CD4-positive, alpha-beta T cell (primary cell): ENCODE measurements at regions not wholly inside any gene's neighbourhood (a gene's known extent, or its start where the extent isn't known, plus 50 kb on each side); places are given as distances from the start of the nearest gene placed in this dataset.

Source experiments
- ATAC-seq: fragments of 200-7000 bp; cut with Tn5 transposase; one replicate; pipeline ENCODE4 v1.10.0; 2022; ENCODE audit warnings: mild to moderate bottlenecking; ENCODE audit not compliant: poor library complexity
- CTCF ChIA-PET: fragments of 350-600 bp; sonication (Branson Sonifier 250); formaldehyde crosslinking; loops from one replicate; lab custom pipeline; 2021; ENCODE audit warnings: antibody characterized with exemption, inconsistent platforms; lab: Charles Lee
- POLR2A ChIA-PET: fragments of 350-600 bp; sonication (Branson Sonifier 250); formaldehyde crosslinking; loops from one replicate; lab custom pipeline; 2021; ENCODE audit warnings: antibody characterized with exemption, inconsistent platforms; lab: Charles Lee
- DNase-seq, 14 experiments: peaks; one replicate each; pipeline ENCODE4 v3.0.0-alpha.2; 2013 to 2020; ENCODE audit warnings: mixed read lengths in 2 of 14
- H3K27ac ChIP-seq, 2 donors: one replicate each; pipeline versions ENCODE4 v1.5.1 to v1.7.0; 2013; ENCODE audit warnings: low read length in 2 of 2, low read depth in 1 of 2, mild to moderate bottlenecking in 1 of 2
- H3K27me3 ChIP-seq, 2 experiments: 1 replicate in 1 of 2; 2 replicates in 1 of 2; pipeline versions ENCODE4 v1.6.1 to v1.7.0; 2013; ENCODE audit warnings: low read length in 2 of 2, control low read depth in 1 of 2, mild to moderate bottlenecking in 1 of 2, moderate library complexity in 1 of 2; ENCODE audit not compliant: insufficient read depth in 2 of 2, control insufficient read depth in 1 of 2
- H3K36me3 ChIP-seq: one replicate; pipeline ENCODE4 v1.6.1; 2013; ENCODE audit warnings: low read length, control low read depth; ENCODE audit not compliant: insufficient read depth
- H3K4me1 ChIP-seq: one replicate; pipeline ENCODE4 v1.6.1; 2013; ENCODE audit warnings: low read length, control low read depth; ENCODE audit not compliant: insufficient read depth
- H3K4me3 ChIP-seq: one replicate; pipeline ENCODE4 v1.5.1; 2013; ENCODE audit warnings: mild to moderate bottlenecking, low read length, moderate library complexity
- H3K9me3 ChIP-seq, 2 experiments: 1 replicate in 1 of 2; 2 replicates in 1 of 2; pipeline versions ENCODE4 v1.6.1 to v1.7.0; 2013; ENCODE audit warnings: low read length in 2 of 2, mild to moderate bottlenecking in 2 of 2, control low read depth in 1 of 2, moderate library complexity in 1 of 2; ENCODE audit not compliant: control insufficient read depth in 1 of 2, insufficient read depth in 1 of 2
- H3K27ac Mint-ChIP-seq: one replicate; pipeline ENCODE4 v1.8.0; 2020; ENCODE audit warnings: mixed read lengths
- H3K27me3 Mint-ChIP-seq: one replicate; pipeline ENCODE4 v1.8.0; 2021; ENCODE audit warnings: mixed read lengths
- H3K36me3 Mint-ChIP-seq: one replicate; pipeline ENCODE4 v1.8.0; 2021; ENCODE audit warnings: low read depth, mixed read lengths
- H3K4me1 Mint-ChIP-seq: one replicate; pipeline ENCODE4 v1.8.0; 2021; ENCODE audit warnings: low read depth, mixed read lengths
- H3K4me3 Mint-ChIP-seq: one replicate; pipeline ENCODE4 v1.8.0; 2020; ENCODE audit warnings: mild to moderate bottlenecking, mixed read lengths
- H3K9me3 Mint-ChIP-seq: one replicate; pipeline ENCODE4 v1.8.0; 2020; ENCODE audit warnings: mixed read lengths
- CTCF ChIP-seq: fragments of 200-600 bp; IDR thresholded peaks from one replicate; pipeline ENCODE4 v1.8.0; 2022; ENCODE audit warnings: antibody characterized with exemption, mild to moderate bottlenecking
- intact Hi-C, 2 experiments: fragments of 100-400 bp; cut with DNase I in 1 of 2; cut with micrococcal nuclease in 1 of 2; formaldehyde crosslinking; loops; one replicate each; pipeline versions ENCODE4 v1.15.1 to v1.9.0; 2023 to 2025; cut with DNase I, micrococcal nuclease

DNA sequence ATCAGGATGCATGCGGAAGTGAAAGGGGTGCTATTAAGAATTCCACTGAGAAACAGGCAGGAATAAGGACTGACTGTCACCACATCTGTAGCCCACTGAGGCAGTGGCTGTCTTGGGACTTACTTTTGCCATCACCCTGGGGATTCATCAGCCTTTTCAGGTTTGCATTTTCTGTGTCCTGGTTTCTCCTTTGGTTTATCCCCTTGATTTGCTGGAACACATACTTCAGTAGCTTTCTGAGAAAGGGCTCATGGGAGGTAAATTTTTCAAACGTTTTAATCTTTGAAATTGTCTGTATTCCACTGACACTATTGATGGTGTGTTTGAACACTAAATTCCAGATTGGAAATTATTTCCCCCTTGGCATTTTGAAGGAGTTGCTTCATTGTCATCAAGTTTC lies 80.2 kb upstream of the ACTRT2 start:
- Mint-ChIP-seq H3K4me1 (no peaks in the 10 kb centered on the region), H3K4me3 (no peak overlapping the region), H3K27ac (no peak overlapping the region), H3K36me3 (no peaks in the 10 kb centered on the region), H3K9me3 (peaks cover 11% of the 10 kb centered on the region), H3K27me3 (no peaks in the 10 kb centered on the region)
- ChIA-PET CTCF (no interaction called here), POLR2A (no interaction called here)
- DNase-seq (no peak), ATAC-seq (no peak)
- H3K9me3 ChIP-seq, result peaks cover 0 to 45% of the 10 kb centered on the region in 2 experiments
- H3K4me1 ChIP-seq, result no peaks in the 10 kb centered on the region
- H3K27me3 ChIP-seq, result no peaks in the 10 kb centered on the region
- no peak for TF ChIP-seq CTCF
- no peak overlapping the region for H3K4me3 ChIP-seq
- intact Hi-C loops, result no loop called here
- H3K36me3 ChIP-seq, result no peaks in the 10 kb centered on the region
- H3K27ac ChIP-seq, result no peak overlapping the region

DNA sequence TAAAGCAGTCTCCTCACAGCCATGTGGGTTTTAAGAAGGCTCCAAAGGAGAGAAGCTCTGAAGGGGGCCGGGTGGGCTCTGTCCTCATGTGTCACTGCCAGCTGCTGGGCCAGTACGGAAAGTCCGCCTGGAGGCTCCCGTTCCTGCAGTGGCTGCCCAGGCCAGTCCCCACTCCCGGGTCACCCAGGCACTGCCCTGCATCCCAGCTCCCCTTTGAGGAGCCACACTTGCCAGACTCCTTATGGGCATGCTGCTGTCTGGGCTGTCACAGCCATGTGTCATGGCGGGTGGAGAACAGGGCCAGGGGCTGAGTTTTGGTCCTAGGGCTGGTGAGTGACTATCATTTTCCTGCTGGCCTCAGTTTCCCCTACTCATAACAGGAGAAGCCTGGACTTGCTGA lies 79.4 kb upstream of the ACTRT2 start:
- no peak overlapping the region for H3K27ac ChIP-seq
- no peaks in the 10 kb centered on the region for H3K4me1 Mint-ChIP-seq
- H3K36me3 Mint-ChIP-seq, result no peaks in the 10 kb centered on the region
- peaks cover 3 to 6% of the 10 kb centered on the region in 2 experiments for H3K27me3 ChIP-seq
- H3K27me3 Mint-ChIP-seq, result peaks cover 4% of the 10 kb centered on the region
- no peak for ATAC-seq
- no peak overlapping the region for H3K4me3 Mint-ChIP-seq
- no peak for DNase-seq
- H3K9me3 ChIP-seq, result peaks cover 0 to 45% of the 10 kb centered on the region in 2 experiments
- ChIA-PET POLR2A (no interaction called here), CTCF (no interaction called here)
- no peaks in the 10 kb centered on the region for H3K36me3 ChIP-seq
- H3K4me3 ChIP-seq, result no peak overlapping the region
- TF ChIP-seq CTCF, result no peak
- no peak overlapping the region for H3K27ac Mint-ChIP-seq
- H3K9me3 Mint-ChIP-seq, result peaks cover 11% of the 10 kb centered on the region
- H3K4me1 ChIP-seq, result no peaks in the 10 kb centered on the region
- intact Hi-C loops, result no loop called here

DNA sequence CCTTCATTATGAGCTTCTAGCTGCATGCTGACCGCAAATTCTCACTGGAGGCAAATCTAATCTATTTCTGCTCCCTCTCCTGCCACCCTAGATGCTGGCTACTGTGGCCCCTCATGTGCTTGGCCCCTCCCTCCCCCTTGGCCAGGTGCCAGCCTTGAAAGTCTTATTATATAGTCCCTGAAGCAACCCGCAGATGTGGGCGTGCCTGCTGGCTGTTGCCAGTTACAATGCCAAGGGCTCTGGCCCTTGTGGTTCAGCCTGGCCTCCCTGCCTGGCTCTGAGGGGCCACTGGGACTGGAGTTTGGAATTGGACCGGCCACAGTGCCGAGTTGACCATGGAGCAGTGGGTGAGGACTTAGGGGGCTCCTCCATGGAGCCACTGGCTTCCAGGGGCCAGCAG lies 78.9 kb upstream of the ACTRT2 start:
- CTCF ChIA-PET, result no interaction called here

More for the DNA sequence above, 78.9 kb upstream of the ACTRT2 start:
- H3K4me1 ChIP-seq, result no peaks in the 10 kb centered on the region
- peaks cover 8% of the 10 kb centered on the region for H3K27me3 Mint-ChIP-seq
- intact Hi-C loops, result no loop called here
- no peaks in the 10 kb centered on the region for H3K36me3 Mint-ChIP-seq
- DNase-seq, result no peak
- no peak overlapping the region for H3K27ac Mint-ChIP-seq
- H3K4me3 ChIP-seq, result no peak overlapping the region
- peaks cover 11% of the 10 kb centered on the region for H3K9me3 Mint-ChIP-seq
- POLR2A ChIA-PET, result no interaction called here
- ATAC-seq, result no peak
- H3K36me3 ChIP-seq, result no peaks in the 10 kb centered on the region
- peaks cover 0 to 40% of the 10 kb centered on the region in 2 experiments for H3K9me3 ChIP-seq
- H3K4me3 Mint-ChIP-seq, result no peak overlapping the region
- peaks cover 5 to 9% of the 10 kb centered on the region in 2 experiments for H3K27me3 ChIP-seq
- H3K4me1 Mint-ChIP-seq, result no peaks in the 10 kb centered on the region
- no peak overlapping the region for H3K27ac ChIP-seq
- TF ChIP-seq CTCF, result no peak
